DND-41 (cell line): ENCODE measurements at regions not wholly inside any gene's neighbourhood (a gene's known extent, or its start where the extent isn't known, plus 50 kb on each side); places are given as distances from the start of the nearest gene placed in this dataset.

Experiments
- CTCF ChIP-seq: IDR thresholded peaks from 2 replicates; pipeline ENCODE4 v1.5.1; 2012; ENCODE audit warnings: borderline replicate concordance, low read length, moderate library complexity, mild to moderate bottlenecking; ENCODE audit not compliant: poor library complexity, severe bottlenecking; ENCODE audit errors: extremely low read depth
- EZH2 ChIP-seq: IDR thresholded peaks from 3 replicates; pipeline ENCODE4 v1.6.1; 2012; ENCODE audit warnings: borderline replicate concordance, low read depth, mild to moderate bottlenecking, moderate library complexity, low read length, inconsistent platforms; ENCODE audit not compliant: severe bottlenecking

GRCh38 chr2:234438305-234438977, 58.4 kb downstream of the ARL4C start:
- TF ChIP-seq CTCF (no peak), EZH2 (no peak)
